GM23338 (cell line): ENCODE measurements at regions not wholly inside any gene's neighbourhood (a gene's known extent, or its start where the extent isn't known, plus 50 kb on each side); places are given as distances from the start of the nearest gene placed in this dataset.

Source experiments
- CREB1 ChIP-seq: fragments of 250-450 bp; sonication (Bioruptor Pico); IDR thresholded peaks from 2 replicates; pipeline ENCODE4 v1.5.0; 2020; ENCODE audit warnings: low read depth, mild to moderate bottlenecking, moderate library complexity
- CTCF ChIP-seq, 2 experiments: fragments of 200-600 bp in 1 of 2; sonication (generic) in 1 of 2; conservative IDR thresholded peaks; 2 replicates each; pipeline versions ENCODE4 v1.5.1 to v1.6.1; 2016 to 2017; ENCODE audit warnings: antibody characterized with exemption in 2 of 2, low read depth in 2 of 2, mild to moderate bottlenecking in 2 of 2, moderate library complexity in 1 of 2
- EZH2 ChIP-seq: fragments of 200-600 bp; sonication (generic); IDR thresholded peaks from one replicate; pipeline ENCODE4 v1.8.0; 2017; ENCODE audit warnings: antibody characterized with exemption, mild to moderate bottlenecking, low read depth; ENCODE audit not compliant: unreplicated experiment
- EZH2phosphoT487 ChIP-seq: fragments of 200-600 bp; sonication (generic); IDR thresholded peaks from one replicate; pipeline ENCODE4 v1.8.1; 2018; ENCODE audit warnings: antibody characterized with exemption; ENCODE audit not compliant: unreplicated experiment
- JUNB ChIP-seq: IDR thresholded peaks from one replicate; pipeline ENCODE4 v1.6.1; 2016; ENCODE audit warnings: antibody characterized with exemption; ENCODE audit not compliant: unreplicated experiment
- NANOG ChIP-seq: IDR thresholded peaks from 2 replicates; pipeline ENCODE4 v1.6.1; 2016; ENCODE audit warnings: antibody characterized with exemption, borderline replicate concordance
- POLR2AphosphoS5 ChIP-seq: IDR thresholded peaks from 2 replicates; pipeline ENCODE4 v1.6.1; 2016; ENCODE audit warnings: antibody characterized with exemption, low read depth
- STAT1 ChIP-seq: IDR thresholded peaks from one replicate; pipeline ENCODE4 v1.6.1; 2016; ENCODE audit warnings: antibody characterized with exemption; ENCODE audit not compliant: unreplicated experiment
- ZNF114 ChIP-seq: fragments of 250-450 bp; sonication (Bioruptor Pico); IDR thresholded peaks from 2 replicates; pipeline ENCODE4 v1.5.0; 2020; ENCODE audit warnings: mild to moderate bottlenecking, moderate library complexity
- ZNF462 ChIP-seq: fragments of 250-450 bp; sonication (Bioruptor Pico); IDR thresholded peaks from 2 replicates; pipeline ENCODE4 v1.5.0; 2020; ENCODE audit warnings: mild to moderate bottlenecking, moderate library complexity
- TF ChIP-seq, protein P1 (sequence below): IDR thresholded peaks from one replicate; pipeline ENCODE4 v1.6.1; 2018; ENCODE audit warnings: antibody characterized with exemption; ENCODE audit not compliant: unreplicated experiment

GRCh38 chr2:30336978-30337841 lies 105.9 kb downstream of the LBH start:
- no peak for TF ChIP-seq CTCF (conservative IDR thresholded peaks at IDR 0.05; ENCODE audit: low read depth in 2 of 2)
- TF ChIP-seq JUNB, result no peak
- TF ChIP-seq EZH2phosphoT487, result no peak
- no peak for TF ChIP-seq ZNF114 (CRISPR knock-in tag)
- no peak for TF ChIP-seq EZH2
- TF ChIP-seq, protein P1, sequence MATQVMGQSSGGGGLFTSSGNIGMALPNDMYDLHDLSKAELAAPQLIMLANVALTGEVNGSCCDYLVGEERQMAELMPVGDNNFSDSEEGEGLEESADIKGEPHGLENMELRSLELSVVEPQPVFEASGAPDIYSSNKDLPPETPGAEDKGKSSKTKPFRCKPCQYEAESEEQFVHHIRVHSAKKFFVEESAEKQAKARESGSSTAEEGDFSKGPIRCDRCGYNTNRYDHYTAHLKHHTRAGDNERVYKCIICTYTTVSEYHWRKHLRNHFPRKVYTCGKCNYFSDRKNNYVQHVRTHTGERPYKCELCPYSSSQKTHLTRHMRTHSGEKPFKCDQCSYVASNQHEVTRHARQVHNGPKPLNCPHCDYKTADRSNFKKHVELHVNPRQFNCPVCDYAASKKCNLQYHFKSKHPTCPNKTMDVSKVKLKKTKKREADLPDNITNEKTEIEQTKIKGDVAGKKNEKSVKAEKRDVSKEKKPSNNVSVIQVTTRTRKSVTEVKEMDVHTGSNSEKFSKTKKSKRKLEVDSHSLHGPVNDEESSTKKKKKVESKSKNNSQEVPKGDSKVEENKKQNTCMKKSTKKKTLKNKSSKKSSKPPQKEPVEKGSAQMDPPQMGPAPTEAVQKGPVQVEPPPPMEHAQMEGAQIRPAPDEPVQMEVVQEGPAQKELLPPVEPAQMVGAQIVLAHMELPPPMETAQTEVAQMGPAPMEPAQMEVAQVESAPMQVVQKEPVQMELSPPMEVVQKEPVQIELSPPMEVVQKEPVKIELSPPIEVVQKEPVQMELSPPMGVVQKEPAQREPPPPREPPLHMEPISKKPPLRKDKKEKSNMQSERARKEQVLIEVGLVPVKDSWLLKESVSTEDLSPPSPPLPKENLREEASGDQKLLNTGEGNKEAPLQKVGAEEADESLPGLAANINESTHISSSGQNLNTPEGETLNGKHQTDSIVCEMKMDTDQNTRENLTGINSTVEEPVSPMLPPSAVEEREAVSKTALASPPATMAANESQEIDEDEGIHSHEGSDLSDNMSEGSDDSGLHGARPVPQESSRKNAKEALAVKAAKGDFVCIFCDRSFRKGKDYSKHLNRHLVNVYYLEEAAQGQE, result no peak
- no peak for TF ChIP-seq POLR2AphosphoS5
- no peak for TF ChIP-seq ZNF462 (CRISPR knock-in tag)
- TF ChIP-seq STAT1, result no peak
- no peak for TF ChIP-seq CREB1
- TF ChIP-seq NANOG, result no peak
